Anterior cingulate cortex (tissue), 58 donors: ENCODE measurements at regions not wholly inside any gene's neighbourhood (a gene's known extent, or its start where the extent isn't known, plus 50 kb on each side); places are given as distances from the start of the nearest gene placed in this dataset.
A peak's percentile ranks its signal among the peaks of the same experiment; 100 is the strongest.

Experiments
- DNase-seq, 58 donors: peaks; one replicate each; lab custom pipeline; 2025; lab: John Stamatoyannopoulos, UW

DNA sequence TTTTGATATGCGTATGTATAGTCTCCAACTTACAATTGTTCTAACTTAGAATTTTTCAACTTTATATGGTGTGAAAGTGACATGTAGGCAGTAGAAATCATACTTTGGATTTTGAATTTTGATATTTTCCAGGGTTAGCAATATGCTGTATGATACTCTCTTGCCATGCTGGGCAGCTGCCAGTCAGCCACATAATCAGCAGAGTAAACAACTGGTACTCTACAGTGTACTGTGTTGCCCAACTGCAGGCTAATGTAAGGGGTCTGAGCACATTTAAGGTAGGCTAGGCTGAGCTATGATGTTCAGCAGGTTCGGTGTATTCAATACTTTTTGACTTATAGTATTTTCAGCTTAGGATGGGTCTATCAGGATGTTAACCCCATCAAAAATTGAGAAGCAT, 52.0 kb upstream of the RYK start:
- no peak for DNase-seq

DNA sequence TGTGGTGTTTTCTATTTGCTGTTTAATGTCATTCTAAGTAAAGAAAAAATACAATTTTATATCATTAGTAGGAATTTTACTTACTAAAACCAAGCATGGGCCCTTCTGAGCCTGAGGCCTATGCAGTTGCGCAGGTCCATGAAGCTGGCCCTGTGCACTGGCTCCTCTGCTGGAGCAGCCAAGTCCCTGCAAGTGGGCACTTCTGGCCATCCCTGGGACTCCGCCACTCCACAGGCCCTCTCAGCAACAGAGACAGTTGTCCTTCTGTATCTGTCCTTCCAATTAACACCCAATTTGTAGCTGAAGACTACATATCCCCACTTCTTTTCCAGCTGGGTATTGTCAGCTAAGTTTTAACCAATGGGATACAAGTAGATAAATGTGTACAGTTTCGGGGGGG, 49.9 kb upstream of the RYK start:
- DNase-seq: peak in 1 of 58 donors; percentile 6
